GM12878 (cell line): ENCODE measurements at regions not wholly inside any gene's neighbourhood (a gene's known extent, or its start where the extent isn't known, plus 50 kb on each side); places are given as distances from the start of the nearest gene placed in this dataset.
"Not testable (repeated sequence)": the region's sequence is repeated elsewhere in the genome, so short reads cannot be mapped to it uniquely, and the experiment has no call there.

ENCODE experiments used
- ATAC-seq: fragments of 200-7000 bp; cut with Tn5 transposase; 3 replicates; pipeline ENCODE4 v1.9.1; 2020; ENCODE audit warnings: mild to moderate bottlenecking, moderate library complexity
- BruUV-seq: library from RNA; stranded (reverse); fragments of 400-500 nt; replicated peaks from 2 replicates; lab custom pipeline; 2021; lab: Mats Ljungman, UMichigan
- CTCF ChIA-PET: fragments of 300-600 bp; sonication (Branson Sonifier 250); formaldehyde crosslinking; extraction: SDS; loops from one replicate; lab custom pipeline; 2021; ENCODE audit warnings: inconsistent platforms; lab: Yijun Ruan, JAX
- POLR2A ChIA-PET: fragments of 350-600 bp; formaldehyde crosslinking; extraction: SDS; loops from one replicate; lab custom pipeline; 2021; ENCODE audit warnings: inconsistent platforms; lab: Charles Lee
- RAD21 ChIA-PET: fragments of 300-600 bp; sonication (Branson Sonifier 250); formaldehyde crosslinking; loops from one replicate; lab custom pipeline; 2023; ENCODE audit warnings: antibody characterized with exemption; ENCODE audit not compliant: unreplicated experiment; lab: Charles Lee
- SMC1A ChIA-PET: fragments of 300-600 bp; sonication (Branson Sonifier 250); formaldehyde crosslinking; loops from one replicate; lab custom pipeline; 2023; ENCODE audit not compliant: unreplicated experiment, uncharacterized antibody; lab: Charles Lee
- DNase-seq: peaks from one replicate; pipeline ENCODE4 v3.0.0-alpha.2; 2011; ENCODE audit warnings: low read depth, low spot score
- FAIRE-seq: peaks from 3 replicates; lab custom pipeline; 2011; peaks lifted over from hg19 to GRCh38; lab: Jason Lieb, UNC
- H2AFZ ChIP-seq: 2 replicates; pipeline ENCODE4 v1.6.0; 2011; ENCODE audit warnings: low read depth, low read length, control low read depth; ENCODE audit not compliant: control insufficient read depth
- H3K27ac ChIP-seq: 2 replicates; pipeline ENCODE4 v1.5.1; 2011; ENCODE audit warnings: control low read depth; ENCODE audit not compliant: control insufficient read depth, insufficient read depth
- H3K27me3 ChIP-seq, 2 experiments: replicated peaks in 1 of 2; 2 replicates each; pipeline versions ENCODE4 v1.6.0 to v1.6.1; 2011; ENCODE audit warnings: low read length in 1 of 2; ENCODE audit not compliant: control insufficient read depth in 2 of 2, insufficient read depth in 2 of 2
- H3K36me3 ChIP-seq, 2 experiments: 2 replicates each; pipeline ENCODE4 v1.5.1; 2011; ENCODE audit warnings: low read length in 1 of 2; ENCODE audit not compliant: control insufficient read depth in 2 of 2, insufficient read depth in 2 of 2
- H3K4me1 ChIP-seq: 2 replicates; pipeline ENCODE4 v1.6.1; 2011; ENCODE audit warnings: mild to moderate bottlenecking, low read length, moderate library complexity, mixed read lengths; ENCODE audit not compliant: control insufficient read depth, insufficient read depth
- H3K4me2 ChIP-seq: 2 replicates; pipeline ENCODE4 v1.6.0; 2011; ENCODE audit warnings: control low read depth; ENCODE audit not compliant: control insufficient read depth, insufficient read depth
- H3K4me3 ChIP-seq: fragments of 200-600 bp; sonication (generic); 2 replicates; pipeline ENCODE4 v1.5.1; 2016
- H3K79me2 ChIP-seq: 2 replicates; pipeline ENCODE4 v1.6.0; 2011; ENCODE audit warnings: low read length; ENCODE audit not compliant: control insufficient read depth, insufficient read depth
- H3K9ac ChIP-seq: 2 replicates; pipeline ENCODE4 v1.8.0; 2011; ENCODE audit warnings: low read length, control low read depth, mixed read lengths; ENCODE audit not compliant: control insufficient read depth, insufficient read depth
- H3K9me3 ChIP-seq: replicated peaks from 3 replicates; pipeline ENCODE4 v1.5.1; 2011; ENCODE audit warnings: mild to moderate bottlenecking, low read length; ENCODE audit not compliant: control insufficient read depth, insufficient read depth
- H4K20me1 ChIP-seq: 2 replicates; pipeline ENCODE4 v1.6.0; 2011; ENCODE audit not compliant: control insufficient read depth, insufficient read depth
- EGR1 ChIP-seq, 2 experiments: IDR thresholded peaks; 1 replicate in 1 of 2; 2 replicates in 1 of 2; pipeline ENCODE4 v1.6.1; 2011 to 2012; ENCODE audit warnings: low read depth in 2 of 2, low read length in 2 of 2, borderline replicate concordance in 1 of 2, mild to moderate bottlenecking in 1 of 2, moderate library complexity in 1 of 2
- HDGF ChIP-seq: fragments of 450-650 bp; IDR thresholded peaks from 2 replicates; pipeline ENCODE4 v1.6.1; 2016; ENCODE audit warnings: antibody characterized with exemption
- LARP7 ChIP-seq: fragments of 450-650 bp; IDR thresholded peaks from 2 replicates; pipeline ENCODE4 v1.6.1; 2017; ENCODE audit warnings: mild to moderate bottlenecking
- NFXL1 ChIP-seq: fragments of 450-650 bp; IDR thresholded peaks from 2 replicates; pipeline ENCODE4 v1.6.1; 2017; ENCODE audit warnings: antibody characterized with exemption, mild to moderate bottlenecking, borderline replicate concordance
- POU2F2 ChIP-seq: IDR thresholded peaks from 3 replicates; pipeline ENCODE4 v1.6.1; 2011; ENCODE audit warnings: low read depth, mild to moderate bottlenecking, low read length, borderline replicate concordance
- RFX5 ChIP-seq: IDR thresholded peaks from 2 replicates; pipeline ENCODE4 v1.6.1; 2011; ENCODE audit warnings: low read depth, low read length, improper control_type of control experiment
- RUNX3 ChIP-seq: IDR thresholded peaks from 2 replicates; pipeline ENCODE4 v1.6.1; 2012; ENCODE audit warnings: low read length, inconsistent platforms
- YY1 ChIP-seq: IDR thresholded peaks from 2 replicates; pipeline ENCODE4 v1.6.1; 2011; ENCODE audit warnings: low read depth, mild to moderate bottlenecking, low read length
- ZNF274 ChIP-seq: IDR thresholded peaks from one replicate; pipeline ENCODE4 v1.8.0; 2011; ENCODE audit not compliant: insufficient read length, insufficient read depth
- ZNF622 ChIP-seq: fragments of 450-650 bp; IDR thresholded peaks from 2 replicates; pipeline ENCODE4 v1.6.1; 2017; ENCODE audit warnings: mild to moderate bottlenecking, inconsistent platforms
- WGBS: methylation state at CpG from one replicate; pipeline ENCODE4 v1.1.6; 2016; ENCODE audit warnings: low lambda C conversion rate; ENCODE audit not compliant: insufficient replicate concordance, insufficient coverage; ENCODE audit errors: missing lambda C conversion rate; 5-methylcytosine and 5-hydroxymethylcytosine counted together
- in situ Hi-C: fragments of 300-500 bp; cut with MboI; formaldehyde crosslinking; loops from 9 replicates; pipeline ENCODE4 v1.14.3; 2018; ENCODE audit warnings: mixed read lengths
- intact Hi-C: fragments of 100-400 bp; cut with micrococcal nuclease; formaldehyde crosslinking; loops from one replicate; pipeline ENCODE4 v1.14.2; 2022; ENCODE audit not compliant: unreplicated experiment
- TF ChIP-seq, protein P1 (sequence below): fragments of 450-650 bp; IDR thresholded peaks from 2 replicates; pipeline ENCODE4 v1.6.1; 2017; ENCODE audit warnings: mild to moderate bottlenecking
- TF ChIP-seq, protein P2 (sequence below): fragments of 450-650 bp; formaldehyde crosslinking; IDR thresholded peaks from 2 replicates; pipeline ENCODE4 v1.4.0; 2020; ENCODE audit warnings: mild to moderate bottlenecking, moderate library complexity

DNA sequence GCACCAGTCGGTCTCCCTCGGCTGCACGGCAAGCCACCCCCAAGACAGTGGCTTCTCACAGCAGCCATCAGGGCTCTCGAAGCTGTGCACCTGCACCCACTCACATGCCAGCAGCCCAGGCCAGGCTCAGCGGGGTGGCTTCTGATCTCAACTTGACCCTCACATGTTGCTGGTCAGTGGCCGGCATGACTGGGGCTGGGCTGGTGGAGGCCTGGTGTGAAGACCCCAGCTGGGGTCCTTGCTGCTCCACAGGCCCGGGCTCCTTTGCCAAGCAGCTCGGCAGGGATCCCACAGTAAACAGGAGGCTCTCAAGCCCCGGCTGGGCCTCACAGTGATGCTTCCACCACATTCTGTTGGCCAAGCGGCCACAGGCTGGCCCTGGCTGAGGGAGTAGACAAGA is 128.2 kb downstream of the BRD1 start (continued):
- TF ChIP-seq POU2F2 (no peak), EGR1 (IDR thresholded peaks at IDR 0.05; ENCODE audit: borderline replicate concordance in 1 of 2, low read depth in 2 of 2, low read length in 2 of 2) (no peak)

DNA sequence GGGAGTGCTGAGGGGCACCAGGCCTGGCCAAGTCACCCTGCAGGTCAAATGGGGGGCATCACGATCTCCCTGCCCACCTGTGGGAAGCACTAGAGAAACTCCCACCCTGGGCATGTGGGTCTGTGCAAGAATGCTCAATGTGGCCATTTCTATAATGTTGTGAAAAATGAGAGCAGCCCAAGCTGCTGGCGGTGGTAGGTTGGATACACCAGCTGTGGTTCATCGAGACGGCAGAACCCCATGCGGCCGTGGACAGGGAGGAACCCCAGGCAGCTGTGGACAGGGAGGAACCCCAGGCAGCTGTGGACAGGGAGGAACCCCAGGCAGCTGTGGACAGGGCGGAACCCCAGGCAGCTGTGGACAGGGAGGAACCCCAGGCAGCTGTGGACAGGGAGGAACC is 129.1 kb downstream of the BRD1 start:
- BruUV-seq, ATAC-seq, H3K36me3 ChIP-seq, SMC1A ChIA-PET, RAD21 ChIA-PET, H3K9ac ChIP-seq, H3K9me3 ChIP-seq, in situ Hi-C loops, DNase-seq, POLR2A ChIA-PET, CTCF ChIA-PET, H3K27ac ChIP-seq, intact Hi-C loops, H3K4me3 ChIP-seq, H3K4me2 ChIP-seq, FAIRE-seq, H4K20me1 ChIP-seq, H2AFZ ChIP-seq, H3K4me1 ChIP-seq, H3K27me3 ChIP-seq, H3K79me2 ChIP-seq: not testable (repeated sequence)
- WGBS, result 41% methylated on average over 7 of the region's 7 CpGs

DNA sequence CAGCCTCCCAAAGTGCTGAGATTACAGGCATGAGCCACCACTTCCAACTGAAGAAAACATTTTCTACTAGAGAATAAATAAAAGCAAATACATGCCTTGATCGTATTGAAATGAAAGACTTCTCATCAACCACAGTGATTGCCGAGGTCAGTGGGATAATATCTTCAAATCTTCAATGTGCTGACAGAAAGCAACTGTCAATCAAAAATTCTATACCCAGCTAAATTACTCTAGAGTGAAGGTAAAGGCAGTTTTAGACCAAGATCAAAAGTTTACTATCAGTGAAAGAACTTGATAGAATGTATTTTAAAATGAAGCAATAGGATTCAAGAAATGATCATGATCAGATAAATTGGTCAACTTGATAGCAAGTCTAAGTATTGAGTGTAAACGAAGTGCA is 130.6 kb downstream of the BRD1 start:
- CTCF ChIA-PET, result no interaction called here
- intact Hi-C loops, result no loop called here
- no peak for TF ChIP-seq POU2F2
- TF ChIP-seq RUNX3, result no peak
- no peak for TF ChIP-seq YY1
- TF ChIP-seq, protein P1, sequence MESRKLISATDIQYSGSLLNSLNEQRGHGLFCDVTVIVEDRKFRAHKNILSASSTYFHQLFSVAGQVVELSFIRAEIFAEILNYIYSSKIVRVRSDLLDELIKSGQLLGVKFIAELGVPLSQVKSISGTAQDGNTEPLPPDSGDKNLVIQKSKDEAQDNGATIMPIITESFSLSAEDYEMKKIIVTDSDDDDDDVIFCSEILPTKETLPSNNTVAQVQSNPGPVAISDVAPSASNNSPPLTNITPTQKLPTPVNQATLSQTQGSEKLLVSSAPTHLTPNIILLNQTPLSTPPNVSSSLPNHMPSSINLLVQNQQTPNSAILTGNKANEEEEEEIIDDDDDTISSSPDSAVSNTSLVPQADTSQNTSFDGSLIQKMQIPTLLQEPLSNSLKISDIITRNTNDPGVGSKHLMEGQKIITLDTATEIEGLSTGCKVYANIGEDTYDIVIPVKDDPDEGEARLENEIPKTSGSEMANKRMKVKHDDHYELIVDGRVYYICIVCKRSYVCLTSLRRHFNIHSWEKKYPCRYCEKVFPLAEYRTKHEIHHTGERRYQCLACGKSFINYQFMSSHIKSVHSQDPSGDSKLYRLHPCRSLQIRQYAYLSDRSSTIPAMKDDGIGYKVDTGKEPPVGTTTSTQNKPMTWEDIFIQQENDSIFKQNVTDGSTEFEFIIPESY, result no peak
- no peak for TF ChIP-seq RFX5
- no peak for TF ChIP-seq ZNF274
- no peak for TF ChIP-seq ZNF622
- TF ChIP-seq, protein P2, sequence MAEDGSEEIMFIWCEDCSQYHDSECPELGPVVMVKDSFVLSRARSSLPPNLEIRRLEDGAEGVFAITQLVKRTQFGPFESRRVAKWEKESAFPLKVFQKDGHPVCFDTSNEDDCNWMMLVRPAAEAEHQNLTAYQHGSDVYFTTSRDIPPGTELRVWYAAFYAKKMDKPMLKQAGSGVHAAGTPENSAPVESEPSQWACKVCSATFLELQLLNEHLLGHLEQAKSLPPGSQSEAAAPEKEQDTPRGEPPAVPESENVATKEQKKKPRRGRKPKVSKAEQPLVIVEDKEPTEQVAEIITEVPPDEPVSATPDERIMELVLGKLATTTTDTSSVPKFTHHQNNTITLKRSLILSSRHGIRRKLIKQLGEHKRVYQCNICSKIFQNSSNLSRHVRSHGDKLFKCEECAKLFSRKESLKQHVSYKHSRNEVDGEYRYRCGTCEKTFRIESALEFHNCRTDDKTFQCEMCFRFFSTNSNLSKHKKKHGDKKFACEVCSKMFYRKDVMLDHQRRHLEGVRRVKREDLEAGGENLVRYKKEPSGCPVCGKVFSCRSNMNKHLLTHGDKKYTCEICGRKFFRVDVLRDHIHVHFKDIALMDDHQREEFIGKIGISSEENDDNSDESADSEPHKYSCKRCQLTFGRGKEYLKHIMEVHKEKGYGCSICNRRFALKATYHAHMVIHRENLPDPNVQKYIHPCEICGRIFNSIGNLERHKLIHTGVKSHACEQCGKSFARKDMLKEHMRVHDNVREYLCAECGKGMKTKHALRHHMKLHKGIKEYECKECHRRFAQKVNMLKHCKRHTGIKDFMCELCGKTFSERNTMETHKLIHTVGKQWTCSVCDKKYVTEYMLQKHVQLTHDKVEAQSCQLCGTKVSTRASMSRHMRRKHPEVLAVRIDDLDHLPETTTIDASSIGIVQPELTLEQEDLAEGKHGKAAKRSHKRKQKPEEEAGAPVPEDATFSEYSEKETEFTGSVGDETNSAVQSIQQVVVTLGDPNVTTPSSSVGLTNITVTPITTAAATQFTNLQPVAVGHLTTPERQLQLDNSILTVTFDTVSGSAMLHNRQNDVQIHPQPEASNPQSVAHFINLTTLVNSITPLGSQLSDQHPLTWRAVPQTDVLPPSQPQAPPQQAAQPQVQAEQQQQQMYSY (CRISPR knock-in tag), result no peak
- TF ChIP-seq LARP7, result no peak
- TF ChIP-seq HDGF, result no peak
- TF ChIP-seq NFXL1, result no peak

More for the DNA sequence above, 130.6 kb downstream of the BRD1 start:
- Histone ChIP-seq H3K9ac (no peak overlapping the region), H3K27me3 (no peaks in the 10 kb centered on the region), H3K79me2 (no peaks in the 10 kb centered on the region), H3K4me1 (no peaks in the 10 kb centered on the region), H3K9me3 (no peaks in the 10 kb centered on the region; the same call in 2 of the 3 replicates), H2AFZ (no peak overlapping the region), H3K4me3 (no peak overlapping the region), H3K36me3 (no peaks in the 10 kb centered on the region), H3K27ac (no peak overlapping the region), H3K4me2 (no peak overlapping the region), H4K20me1 (no peaks in the 10 kb centered on the region)
- in situ Hi-C loops, result no loop called here
- BruUV-seq, result no TSS peak
- ChIA-PET RAD21 (no interaction called here), SMC1A (no interaction called here), POLR2A (no interaction called here)
- DNase-seq (no peak), ATAC-seq (no peak), FAIRE-seq (no peak)
- WGBS, result 14% methylated on average over 3 of the region's 3 CpGs
